ENCODE measurements at regions not wholly inside any gene's neighbourhood (a gene's known extent, or its start where the extent isn't known, plus 50 kb on each side); places are given as distances from the start of the nearest gene placed in this dataset.

DNA sequence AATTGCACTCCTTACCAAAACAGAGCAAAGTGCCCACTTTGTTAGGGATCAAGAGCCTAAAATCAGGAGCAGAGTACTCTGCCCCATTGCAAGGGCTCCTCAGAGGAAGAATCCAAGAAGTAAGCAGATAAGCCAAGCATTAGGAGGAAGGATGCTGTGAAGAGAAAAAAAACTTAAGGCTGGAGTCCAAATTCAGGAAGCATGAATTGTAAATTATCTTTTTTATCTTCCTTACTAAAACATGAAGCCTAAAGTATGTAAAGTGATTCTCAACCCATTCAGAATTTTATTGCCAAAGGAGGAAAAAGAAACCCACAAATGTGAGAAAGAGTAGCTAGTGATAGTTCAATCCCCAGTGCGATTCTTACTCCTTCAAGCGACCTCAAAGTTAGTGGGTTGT is 523.9 kb downstream of the TAF11L14 start:
- peaks cover 0 to 3% of the 10 kb centered on the region in 2 donors for H3K36me3 Mint-ChIP-seq
- Histone ChIP-seq H2AFZ (ENCODE audit: insufficient read depth, low read depth, low read length, poor library complexity, severe bottlenecking) (no peak overlapping the region), H4K20me1 (ENCODE audit: insufficient read depth, low read length) (no peaks in the 10 kb centered on the region), H3K9me3 (replicated peaks in 1 of 2; ENCODE audit: control insufficient read depth in 1 of 2, insufficient read depth in 1 of 2, low read length in 2 of 2) (peaks cover 11 to 13% of the 10 kb centered on the region in 2 donors), H3K79me2 (ENCODE audit: insufficient read depth, low read length) (no peaks in the 10 kb centered on the region), H3K36me3 (replicated peaks in 1 of 2; ENCODE audit: control insufficient read depth in 1 of 2, insufficient read depth in 2 of 2, low read length in 2 of 2) (no peaks in the 10 kb centered on the region), H3K27ac (ENCODE audit: low read depth in 1 of 2, low read length in 2 of 2) (no peak overlapping the region), H3K4me3 (replicated peaks in 1 of 3; ENCODE audit: low read depth in 2 of 3, low read length in 3 of 3) (no peak overlapping the region), H3K9ac (ENCODE audit: insufficient read depth, low read length, poor library complexity, severe bottlenecking) (no peak overlapping the region), H3K27me3 (ENCODE audit: control insufficient read depth in 2 of 2, insufficient read depth in 2 of 2, low read length in 2 of 2) (no peaks in the 10 kb centered on the region), H3K4me2 (replicated peaks; ENCODE audit: extremely low read depth, low read length, poor library complexity, severe bottlenecking) (no peak overlapping the region), H3K4me1 (ENCODE audit: control insufficient read depth in 1 of 2, insufficient read depth in 2 of 2, low read length in 2 of 2) (peaks cover 15 to 22% of the 10 kb centered on the region in 2 donors)
- DNase-seq = no peak
- intact Hi-C loops (cut with micrococcal nuclease) = no loop called here
- H3K27me3 Mint-ChIP-seq (ENCODE audit: low read depth in 3 of 3) = no peaks in the 10 kb centered on the region
- H3K4me1 Mint-ChIP-seq = peaks cover 22% of the 10 kb centered on the region
- H3K27ac Mint-ChIP-seq = no peak overlapping the region
- no CpG with 5 or more reads among the region's 2 CpGs for WGBS (ENCODE audit: insufficient coverage)
- peaks cover 8 to 25% (median 18%) of the 10 kb centered on the region in 7 donors for H3K9me3 Mint-ChIP-seq
- TF ChIP-seq, protein P1, sequence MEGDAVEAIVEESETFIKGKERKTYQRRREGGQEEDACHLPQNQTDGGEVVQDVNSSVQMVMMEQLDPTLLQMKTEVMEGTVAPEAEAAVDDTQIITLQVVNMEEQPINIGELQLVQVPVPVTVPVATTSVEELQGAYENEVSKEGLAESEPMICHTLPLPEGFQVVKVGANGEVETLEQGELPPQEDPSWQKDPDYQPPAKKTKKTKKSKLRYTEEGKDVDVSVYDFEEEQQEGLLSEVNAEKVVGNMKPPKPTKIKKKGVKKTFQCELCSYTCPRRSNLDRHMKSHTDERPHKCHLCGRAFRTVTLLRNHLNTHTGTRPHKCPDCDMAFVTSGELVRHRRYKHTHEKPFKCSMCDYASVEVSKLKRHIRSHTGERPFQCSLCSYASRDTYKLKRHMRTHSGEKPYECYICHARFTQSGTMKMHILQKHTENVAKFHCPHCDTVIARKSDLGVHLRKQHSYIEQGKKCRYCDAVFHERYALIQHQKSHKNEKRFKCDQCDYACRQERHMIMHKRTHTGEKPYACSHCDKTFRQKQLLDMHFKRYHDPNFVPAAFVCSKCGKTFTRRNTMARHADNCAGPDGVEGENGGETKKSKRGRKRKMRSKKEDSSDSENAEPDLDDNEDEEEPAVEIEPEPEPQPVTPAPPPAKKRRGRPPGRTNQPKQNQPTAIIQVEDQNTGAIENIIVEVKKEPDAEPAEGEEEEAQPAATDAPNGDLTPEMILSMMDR (IDR thresholded peaks at IDR 0.05) = no peak
- no peak overlapping the region for H3K4me3 Mint-ChIP-seq

DNA sequence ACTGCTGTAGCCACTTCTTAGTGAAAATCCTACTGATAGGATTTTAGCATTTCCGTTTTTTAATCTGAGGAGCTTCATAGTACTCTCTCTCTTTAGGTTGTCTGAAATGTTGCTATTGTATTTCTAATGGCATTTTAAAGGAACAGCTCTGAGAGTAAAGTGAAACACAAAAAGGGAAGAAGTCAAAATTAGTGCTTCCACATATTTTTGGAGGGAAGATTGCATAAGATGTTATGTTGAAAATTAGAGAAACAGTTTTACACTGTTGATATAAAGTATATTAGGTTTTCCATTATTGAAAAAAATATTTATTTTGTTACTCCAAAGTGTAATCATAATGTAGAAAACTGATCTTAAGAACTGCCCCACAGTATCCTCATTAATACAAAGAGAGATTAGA is 525.1 kb downstream of the TAF11L14 start:
- Histone ChIP-seq H3K79me2 (ENCODE audit: insufficient read depth, low read length) (no peaks in the 10 kb centered on the region), H3K27me3 (ENCODE audit: control insufficient read depth in 2 of 2, insufficient read depth in 2 of 2, low read length in 2 of 2) (no peaks in the 10 kb centered on the region), H3K36me3 (replicated peaks in 1 of 2; ENCODE audit: control insufficient read depth in 1 of 2, insufficient read depth in 2 of 2, low read length in 2 of 2) (no peaks in the 10 kb centered on the region), H3K4me1 (ENCODE audit: control insufficient read depth in 1 of 2, insufficient read depth in 2 of 2, low read length in 2 of 2) (peaks cover 15 to 22% of the 10 kb centered on the region in 2 donors), H3K4me2 (replicated peaks; ENCODE audit: extremely low read depth, low read length, poor library complexity, severe bottlenecking) (peak overlapping the region; percentile 23), H3K4me3 (replicated peaks in 1 of 3; ENCODE audit: low read depth in 2 of 3, low read length in 3 of 3) (no peak overlapping the region), H3K27ac (ENCODE audit: low read depth in 1 of 2, low read length in 2 of 2) (peak overlapping the region in 1 of 2 donors; percentile 64), H4K20me1 (ENCODE audit: insufficient read depth, low read length) (no peaks in the 10 kb centered on the region), H3K9me3 (replicated peaks in 1 of 2; ENCODE audit: control insufficient read depth in 1 of 2, insufficient read depth in 1 of 2, low read length in 2 of 2) (peaks cover 15 to 23% of the 10 kb centered on the region in 2 donors), H3K9ac (ENCODE audit: insufficient read depth, low read length, poor library complexity, severe bottlenecking) (no peak overlapping the region), H2AFZ (ENCODE audit: insufficient read depth, low read depth, low read length, poor library complexity, severe bottlenecking) (no peak overlapping the region)
- Mint-ChIP-seq H3K27ac (peak overlapping the region in 2 of 7 donors; percentile 12 to 79), H3K9me3 (peaks cover 8 to 34% (median 28%) of the 10 kb centered on the region in 7 donors), H3K36me3 (peaks cover 0 to 3% of the 10 kb centered on the region in 2 donors), H3K27me3 (ENCODE audit: low read depth in 3 of 3) (peaks cover 0 to 2% (median 0%) of the 10 kb centered on the region in 3 donors), H3K4me3 (no peak overlapping the region), H3K4me1 (peaks cover 20% of the 10 kb centered on the region)
- DNase-seq = peak; percentile 9 to 46 (median 20)
- no CpG with 5 or more reads among the region's 1 CpG for WGBS (ENCODE audit: insufficient coverage)
- intact Hi-C loops (cut with micrococcal nuclease) = no loop called here
- TF ChIP-seq, protein P1 (IDR thresholded peaks at IDR 0.05) = no peak

Data from CD14-positive monocyte (primary cell).